ENCODE measurements at regions not wholly inside any gene's neighbourhood (a gene's known extent, or its start where the extent isn't known, plus 50 kb on each side); places are given as distances from the start of the nearest gene placed in this dataset.

GRCh38 chr1:19011845-19012231 lies 55.4 kb upstream of the IFFO2 start:
- TF ChIP-seq CTCF (IDR thresholded peaks at IDR 0.05; ENCODE audit: control extremely low read depth, extremely low read depth, low read depth, missing control alignments): no peak
- CTCF ChIA-PET: interaction anchor here (0.8 to 1.6 kb wide), 4 partner anchors 11 to 105 kb away, joined by 3 to 4 read pairs (median 3); no protein-coding TSS in a partner anchor
- DNase-seq (ENCODE audit: extremely low spot score): no peak
- POLR2A ChIA-PET: no interaction called here

- peak; percentile 69 for DNase-seq (ENCODE audit: extremely low spot score)
- TF ChIP-seq CTCF (IDR thresholded peaks at IDR 0.05; ENCODE audit: control extremely low read depth, extremely low read depth, low read depth, missing control alignments): no peak
These were observed 54.7 kb upstream of the IFFO2 start for GRCh38 chr1:19010995-19011844.

GRCh38 chr1:19010503-19010902 lies 54.0 kb upstream of the IFFO2 start:
- no peak for DNase-seq (ENCODE audit: extremely low spot score)
- TF ChIP-seq CTCF (IDR thresholded peaks at IDR 0.05; ENCODE audit: control extremely low read depth, extremely low read depth, low read depth, missing control alignments): no peak
- ChIA-PET CTCF (interaction anchor here (1.6 kb wide), 1 partner anchor 38 kb away, joined by 4 read pairs; no protein-coding TSS in a partner anchor), POLR2A (no interaction called here)

More at GRCh38 chr1:19010995-19011844, 54.7 kb upstream of the IFFO2 start:
- ChIA-PET CTCF (interaction anchor here (0.8 to 1.6 kb wide), 3 partner anchors 39 to 104 kb away, joined by 3 to 4 read pairs (median 3); no protein-coding TSS in a partner anchor), POLR2A (no interaction called here)

GRCh38 chr1:19009882-19010321 lies 53.4 kb upstream of the IFFO2 start:
- TF ChIP-seq CTCF (IDR thresholded peaks at IDR 0.05; ENCODE audit: control extremely low read depth, extremely low read depth, low read depth, missing control alignments): no peak
- ChIA-PET CTCF (interaction anchor here (0.9 to 1.1 kb wide), 2 partner anchors 78 to 101 kb away, joined by 3 read pairs; no protein-coding TSS in a partner anchor), POLR2A (no interaction called here)
- no peak for DNase-seq (ENCODE audit: extremely low spot score)

- TF ChIP-seq CTCF (IDR thresholded peaks at IDR 0.05; ENCODE audit: control extremely low read depth, extremely low read depth, low read depth, missing control alignments): no peak
- no peak for DNase-seq (ENCODE audit: extremely low spot score)
- POLR2A ChIA-PET: no interaction called here
- CTCF ChIA-PET: interaction anchor here (0.9 to 1.1 kb wide), 2 partner anchors 78 to 101 kb away, joined by 3 read pairs; no protein-coding TSS in a partner anchor
These were observed 52.8 kb upstream of the IFFO2 start for GRCh38 chr1:19009126-19009881.
